B cell (primary cell): ENCODE measurements at regions not wholly inside any gene's neighbourhood (a gene's known extent, or its start where the extent isn't known, plus 50 kb on each side); places are given as distances from the start of the nearest gene placed in this dataset.

ENCODE experiments used
- ATAC-seq: fragments of 200-7000 bp; cut with Tn5 transposase; one replicate; pipeline ENCODE4 v1.10.0; 2021; ENCODE audit warnings: low read depth, mild to moderate bottlenecking, moderate number of reproducible peaks, moderate library complexity
- CTCF ChIA-PET: fragments of 350-600 bp; sonication (Branson Sonifier 250); formaldehyde crosslinking; loops from one replicate; lab custom pipeline; 2021; ENCODE audit warnings: antibody characterized with exemption, inconsistent platforms; lab: Charles Lee
- POLR2A ChIA-PET: fragments of 350-600 bp; sonication (Branson Sonifier 250); formaldehyde crosslinking; loops from one replicate; lab custom pipeline; 2021; ENCODE audit warnings: antibody characterized with exemption; lab: Charles Lee
- DNase-seq: peaks from one replicate; pipeline ENCODE4 v3.0.0; 2013
- H2AFZ ChIP-seq: 2 replicates; pipeline ENCODE4 v1.6.1; 2012; ENCODE audit warnings: mild to moderate bottlenecking, low read depth, low read length; ENCODE audit not compliant: insufficient read depth, poor library complexity, severe bottlenecking
- H3K27ac ChIP-seq, 2 donors: 1 replicate in 1 of 2; 2 replicates in 1 of 2; pipeline ENCODE4 v1.5.1; 2012 to 2013; ENCODE audit warnings: low read length in 2 of 2, mild to moderate bottlenecking in 2 of 2, moderate library complexity in 1 of 2
- H3K27me3 ChIP-seq, 4 experiments: fragments of 200-600 bp in 1 of 4; sonication (generic) in 1 of 4; replicated peaks in 1 of 4; 1 replicate in 2 of 4; 2 replicates in 2 of 4; pipeline versions ENCODE4 v1.6.1 to v1.7.0; 2013 to 2016; ENCODE audit warnings: low read length in 3 of 4, mild to moderate bottlenecking in 2 of 4, mixed read lengths in 1 of 4, moderate library complexity in 1 of 4; ENCODE audit not compliant: insufficient read depth in 4 of 4, control insufficient read depth in 3 of 4; ENCODE audit errors: control extremely low read depth in 1 of 4
- H3K36me3 ChIP-seq, 2 experiments: replicated peaks in 1 of 2; 1 replicate in 1 of 2; 2 replicates in 1 of 2; pipeline versions ENCODE4 v1.6.1 to v1.7.1; 2013; ENCODE audit warnings: low read length in 1 of 2; ENCODE audit not compliant: insufficient read depth in 2 of 2, control insufficient read depth in 1 of 2; ENCODE audit errors: control extremely low read depth in 1 of 2, extremely low read depth in 1 of 2
- H3K4me1 ChIP-seq, 2 donors: fragments of 200-600 bp in 1 of 2; sonication (generic) in 1 of 2; 1 replicate in 1 of 2; 2 replicates in 1 of 2; pipeline versions ENCODE4 v1.5.1 to v1.6.1; 2013 to 2017; ENCODE audit warnings: low read length in 2 of 2; ENCODE audit not compliant: control insufficient read depth in 2 of 2, insufficient read depth in 2 of 2
- H3K4me2 ChIP-seq: replicated peaks from 2 replicates; pipeline ENCODE3; 2012; ENCODE audit warnings: mild to moderate bottlenecking, low read depth, low read length; ENCODE audit not compliant: poor library complexity, severe bottlenecking
- H3K4me3 ChIP-seq, 5 experiments: fragments of 200-600 bp in 1 of 5; sonication (generic) in 1 of 5; 1 replicate in 3 of 5; 2 replicates in 2 of 5; pipeline versions ENCODE4 v1.5.1 to v1.7.0; 2011 to 2016; ENCODE audit warnings: low read length in 4 of 5, mild to moderate bottlenecking in 4 of 5, low read depth in 2 of 5, control low read depth in 1 of 5, moderate library complexity in 1 of 5; ENCODE audit not compliant: insufficient read depth in 1 of 5; ENCODE audit errors: control extremely low read depth in 1 of 5, extremely low read depth in 1 of 5
- H3K79me2 ChIP-seq: fragments of 200-600 bp; sonication (generic); one replicate; pipeline ENCODE4 v1.6.0; 2016; ENCODE audit warnings: low read length; ENCODE audit not compliant: control insufficient read depth, insufficient read depth
- H3K9ac ChIP-seq: fragments of 200-600 bp; sonication (generic); 2 replicates; pipeline ENCODE4 v1.6.1; 2017; ENCODE audit warnings: mild to moderate bottlenecking, low read length, moderate library complexity
- H3K9me3 ChIP-seq, 3 donors: one replicate each; pipeline versions ENCODE4 v1.6.1 to v1.7.1; 2013; ENCODE audit warnings: low read length in 2 of 3; ENCODE audit not compliant: control insufficient read depth in 2 of 3, insufficient read depth in 1 of 3; ENCODE audit errors: control extremely low read depth in 1 of 3
- H4K20me1 ChIP-seq: 2 replicates; pipeline ENCODE4 v1.6.0; 2012; ENCODE audit warnings: mild to moderate bottlenecking, low read length; ENCODE audit not compliant: insufficient read depth, control insufficient read depth, poor library complexity, severe bottlenecking
- H3K27ac Mint-ChIP-seq: one replicate; pipeline ENCODE4 v1.8.0; 2021; ENCODE audit warnings: mixed read lengths
- H3K27me3 Mint-ChIP-seq: one replicate; pipeline ENCODE4 v1.8.0; 2021; ENCODE audit warnings: mixed read lengths
- H3K4me1 Mint-ChIP-seq: one replicate; pipeline ENCODE4 v1.8.0; 2021; ENCODE audit warnings: mixed read lengths
- H3K4me3 Mint-ChIP-seq: one replicate; pipeline ENCODE4 v1.8.0; 2021; ENCODE audit warnings: mixed read lengths
- H3K9me3 Mint-ChIP-seq: one replicate; pipeline ENCODE4 v1.8.0; 2022; ENCODE audit warnings: mixed read lengths; ENCODE audit not compliant: insufficient read depth
- EZH2 ChIP-seq: IDR thresholded peaks from 2 replicates; pipeline ENCODE4 v1.6.1; 2012; ENCODE audit warnings: borderline replicate concordance, low read depth, mild to moderate bottlenecking, moderate library complexity, low read length; ENCODE audit not compliant: insufficient read depth, poor library complexity, severe bottlenecking
- WGBS: methylation state at CpG from one replicate; pipeline ENCODE4 v1.1.5; 2013; ENCODE audit warnings: missing lambda C conversion rate; ENCODE audit not compliant: insufficient coverage; 5-methylcytosine and 5-hydroxymethylcytosine counted together
- intact Hi-C: fragments of 100-400 bp; cut with micrococcal nuclease; formaldehyde crosslinking; loops from one replicate; pipeline ENCODE4 v1.10.0; 2022
- TF ChIP-seq, protein P1 (sequence below): fragments of 200-600 bp; IDR thresholded peaks from one replicate; pipeline ENCODE4 v1.8.0; 2022; ENCODE audit warnings: antibody characterized with exemption, mild to moderate bottlenecking

DNA sequence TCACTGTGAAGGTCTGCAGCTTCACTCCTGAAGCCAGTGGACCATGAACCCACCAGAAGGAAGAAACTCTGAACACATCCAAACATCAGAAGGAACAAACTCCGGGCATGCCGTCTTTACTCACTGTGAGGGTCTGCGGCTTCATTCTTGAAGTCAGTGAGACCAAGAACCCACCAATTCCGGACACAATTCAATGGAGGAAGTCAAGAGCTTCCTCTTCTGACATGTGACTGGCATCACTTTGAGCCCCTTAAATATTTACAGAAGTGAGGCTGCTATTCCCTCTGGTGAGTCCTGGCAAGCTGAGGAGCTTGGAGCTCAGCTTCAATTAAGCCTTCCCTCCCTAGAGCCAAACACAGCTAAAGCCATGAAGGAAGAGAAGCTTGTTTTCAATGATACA lies 103.5 kb upstream of the SRD5A3 start:
- ATAC-seq, result no peak
- no peak overlapping the region for H3K9ac ChIP-seq
- intact Hi-C loops, result no loop called here
- TF ChIP-seq EZH2, result no peak
- TF ChIP-seq, protein P1, sequence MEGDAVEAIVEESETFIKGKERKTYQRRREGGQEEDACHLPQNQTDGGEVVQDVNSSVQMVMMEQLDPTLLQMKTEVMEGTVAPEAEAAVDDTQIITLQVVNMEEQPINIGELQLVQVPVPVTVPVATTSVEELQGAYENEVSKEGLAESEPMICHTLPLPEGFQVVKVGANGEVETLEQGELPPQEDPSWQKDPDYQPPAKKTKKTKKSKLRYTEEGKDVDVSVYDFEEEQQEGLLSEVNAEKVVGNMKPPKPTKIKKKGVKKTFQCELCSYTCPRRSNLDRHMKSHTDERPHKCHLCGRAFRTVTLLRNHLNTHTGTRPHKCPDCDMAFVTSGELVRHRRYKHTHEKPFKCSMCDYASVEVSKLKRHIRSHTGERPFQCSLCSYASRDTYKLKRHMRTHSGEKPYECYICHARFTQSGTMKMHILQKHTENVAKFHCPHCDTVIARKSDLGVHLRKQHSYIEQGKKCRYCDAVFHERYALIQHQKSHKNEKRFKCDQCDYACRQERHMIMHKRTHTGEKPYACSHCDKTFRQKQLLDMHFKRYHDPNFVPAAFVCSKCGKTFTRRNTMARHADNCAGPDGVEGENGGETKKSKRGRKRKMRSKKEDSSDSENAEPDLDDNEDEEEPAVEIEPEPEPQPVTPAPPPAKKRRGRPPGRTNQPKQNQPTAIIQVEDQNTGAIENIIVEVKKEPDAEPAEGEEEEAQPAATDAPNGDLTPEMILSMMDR, result no peak
- H2AFZ ChIP-seq, result no peak overlapping the region
- H3K4me1 ChIP-seq, result no peaks in the 10 kb centered on the region
- H3K4me2 ChIP-seq, result no peak overlapping the region
- H3K36me3 ChIP-seq, result no peaks in the 10 kb centered on the region
- no peak overlapping the region for H3K27ac ChIP-seq
- H4K20me1 ChIP-seq, result no peaks in the 10 kb centered on the region
- peaks cover 4 to 8% (median 6%) of the 10 kb centered on the region in 3 donors for H3K9me3 ChIP-seq
- no peak for DNase-seq
- H3K27me3 ChIP-seq, result no peaks in the 10 kb centered on the region
- H3K27ac Mint-ChIP-seq, result no peak overlapping the region
- 8% methylated on average over 4 of the region's 4 CpGs for WGBS
- H3K27me3 Mint-ChIP-seq, result peaks cover 30% of the 10 kb centered on the region
- no peaks in the 10 kb centered on the region for H3K4me1 Mint-ChIP-seq
- CTCF ChIA-PET, result no interaction called here
- POLR2A ChIA-PET, result no interaction called here
- H3K4me3 Mint-ChIP-seq, result no peak overlapping the region
- no peak overlapping the region for H3K4me3 ChIP-seq
- H3K9me3 Mint-ChIP-seq, result peaks cover 12% of the 10 kb centered on the region
- H3K79me2 ChIP-seq, result no peaks in the 10 kb centered on the region

DNA sequence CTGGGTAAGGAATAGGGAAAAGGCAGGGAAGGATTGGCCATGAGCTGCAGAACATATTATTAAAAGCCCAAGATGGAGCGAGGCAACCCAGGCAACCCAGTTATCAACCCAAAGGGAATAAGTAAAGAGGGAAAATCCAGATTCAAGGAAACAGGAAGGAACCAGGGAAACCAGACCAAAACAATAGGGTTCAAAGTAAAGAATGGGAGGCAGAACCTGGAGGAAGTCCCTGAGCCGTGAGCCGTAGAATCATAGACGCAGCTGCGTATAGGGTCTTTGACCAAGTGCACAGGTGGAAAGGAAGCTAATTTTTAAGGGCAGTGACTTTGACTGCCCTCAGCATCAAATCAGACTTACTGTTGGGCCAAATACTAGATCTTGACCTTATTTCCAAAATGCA lies 98.5 kb upstream of the SRD5A3 start:
- ChIA-PET POLR2A (no interaction called here), CTCF (no interaction called here)
- no peak overlapping the region for H3K4me3 Mint-ChIP-seq
- WGBS, result 100% methylated on average over 3 of the region's 5 CpGs
- Histone ChIP-seq H3K36me3 (no peaks in the 10 kb centered on the region), H3K27me3 (no peaks in the 10 kb centered on the region), H2AFZ (no peak overlapping the region), H3K79me2 (no peaks in the 10 kb centered on the region), H3K4me3 (no peak overlapping the region), H3K27ac (no peak overlapping the region), H3K4me1 (no peaks in the 10 kb centered on the region), H3K9ac (no peak overlapping the region), H4K20me1 (no peaks in the 10 kb centered on the region), H3K4me2 (no peak overlapping the region), H3K9me3 (no peaks in the 10 kb centered on the region)
- no peaks in the 10 kb centered on the region for H3K9me3 Mint-ChIP-seq
- DNase-seq (no peak), ATAC-seq (no peak)
- H3K27ac Mint-ChIP-seq, result no peak overlapping the region
- TF ChIP-seq, protein P1, result no peak
- TF ChIP-seq EZH2, result no peak
- H3K4me1 Mint-ChIP-seq, result no peaks in the 10 kb centered on the region
- peaks cover 20% of the 10 kb centered on the region for H3K27me3 Mint-ChIP-seq
- intact Hi-C loops, result no loop called here
